ENCODE measurements at regions not wholly inside any gene's neighbourhood (a gene's known extent, or its start where the extent isn't known, plus 50 kb on each side); places are given as distances from the start of the nearest gene placed in this dataset.

DNA sequence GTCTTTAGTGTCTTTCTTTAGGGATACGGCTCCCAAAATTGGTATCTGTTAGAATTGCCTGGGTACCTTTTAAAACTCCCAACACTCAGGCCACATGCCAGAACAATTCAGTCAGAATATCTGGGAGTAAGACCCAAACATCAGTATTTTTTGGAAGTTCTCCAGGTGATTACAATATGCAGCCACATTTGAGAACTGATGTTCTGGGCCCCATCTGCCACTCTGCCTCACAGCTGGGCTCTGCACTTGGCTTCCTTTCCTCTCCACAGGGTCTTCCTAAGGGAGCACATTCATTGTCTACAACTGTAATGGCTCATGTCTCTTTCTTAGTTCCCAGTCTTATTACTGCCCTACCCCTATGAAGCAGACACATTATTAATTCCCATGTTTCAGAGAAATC lies 394.5 kb downstream of the MFSD1 start:
- Histone ChIP-seq H3K9me2 (replicated peaks; ENCODE audit: insufficient read depth, low read length) (0 out of 2 replicates have a peak, but pooled peaks cover 4% of the 10 kb centered on the region), H3K4me2 (ENCODE audit: low read depth, low read length, poor library complexity, severe bottlenecking) (no peak overlapping the region), H3K27me3 (ENCODE audit: low read length) (no peaks in the 10 kb centered on the region), H3K9me3 (ENCODE audit: insufficient read depth, low read length) (no peaks in the 10 kb centered on the region), H3K79me2 (ENCODE audit: insufficient read depth, low read length) (no peaks in the 10 kb centered on the region), H3K4me3 (ENCODE audit: insufficient read depth, low read length, poor library complexity, severe bottlenecking) (no peak overlapping the region), H3F3A (ENCODE audit: insufficient read depth) (no peaks in the 10 kb centered on the region), H4K20me1 (ENCODE audit: low read depth, low read length) (no peaks in the 10 kb centered on the region), H2AFZ (ENCODE audit: low read depth, low read length, severe bottlenecking) (no peak overlapping the region), H3K36me3 (ENCODE audit: low read length) (no peaks in the 10 kb centered on the region), H3K9ac (ENCODE audit: low read length) (no peak overlapping the region), H3K27ac (ENCODE audit: low read depth, low read length) (no peak overlapping the region)
- TF ChIP-seq EZH2phosphoT487 (conservative IDR thresholded peaks at IDR 0.05; ENCODE audit: low read length) = no peak
- TF ChIP-seq, protein P1, sequence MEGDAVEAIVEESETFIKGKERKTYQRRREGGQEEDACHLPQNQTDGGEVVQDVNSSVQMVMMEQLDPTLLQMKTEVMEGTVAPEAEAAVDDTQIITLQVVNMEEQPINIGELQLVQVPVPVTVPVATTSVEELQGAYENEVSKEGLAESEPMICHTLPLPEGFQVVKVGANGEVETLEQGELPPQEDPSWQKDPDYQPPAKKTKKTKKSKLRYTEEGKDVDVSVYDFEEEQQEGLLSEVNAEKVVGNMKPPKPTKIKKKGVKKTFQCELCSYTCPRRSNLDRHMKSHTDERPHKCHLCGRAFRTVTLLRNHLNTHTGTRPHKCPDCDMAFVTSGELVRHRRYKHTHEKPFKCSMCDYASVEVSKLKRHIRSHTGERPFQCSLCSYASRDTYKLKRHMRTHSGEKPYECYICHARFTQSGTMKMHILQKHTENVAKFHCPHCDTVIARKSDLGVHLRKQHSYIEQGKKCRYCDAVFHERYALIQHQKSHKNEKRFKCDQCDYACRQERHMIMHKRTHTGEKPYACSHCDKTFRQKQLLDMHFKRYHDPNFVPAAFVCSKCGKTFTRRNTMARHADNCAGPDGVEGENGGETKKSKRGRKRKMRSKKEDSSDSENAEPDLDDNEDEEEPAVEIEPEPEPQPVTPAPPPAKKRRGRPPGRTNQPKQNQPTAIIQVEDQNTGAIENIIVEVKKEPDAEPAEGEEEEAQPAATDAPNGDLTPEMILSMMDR (IDR thresholded peaks at IDR 0.05; ENCODE audit: insufficient read depth, low read length, poor library complexity, severe bottlenecking) = no peak

GRCh38 chr3:159200176-159200575 lies 398.3 kb downstream of the MFSD1 start:
- H3K79me2 ChIP-seq (ENCODE audit: insufficient read depth, low read length) = no peaks in the 10 kb centered on the region
- no peak overlapping the region for H3K27ac ChIP-seq (ENCODE audit: low read depth, low read length)
- no peak overlapping the region for H3K9ac ChIP-seq (ENCODE audit: low read length)
- no peaks in the 10 kb centered on the region for H4K20me1 ChIP-seq (ENCODE audit: low read depth, low read length)
- H2AFZ ChIP-seq (ENCODE audit: low read depth, low read length, severe bottlenecking) = no peak overlapping the region
- H3K9me2 ChIP-seq (replicated peaks; ENCODE audit: insufficient read depth, low read length) = 0 out of 2 replicates have a peak, but pooled peaks cover 3% of the 10 kb centered on the region
- H3K9me3 ChIP-seq (ENCODE audit: insufficient read depth, low read length) = no peaks in the 10 kb centered on the region
- no peak overlapping the region for H3K4me3 ChIP-seq (ENCODE audit: insufficient read depth, low read length, poor library complexity, severe bottlenecking)
- no peaks in the 10 kb centered on the region for H3F3A ChIP-seq (ENCODE audit: insufficient read depth)
- H3K4me2 ChIP-seq (ENCODE audit: low read depth, low read length, poor library complexity, severe bottlenecking) = no peak overlapping the region
- H3K36me3 ChIP-seq (ENCODE audit: low read length) = no peaks in the 10 kb centered on the region
- no peaks in the 10 kb centered on the region for H3K27me3 ChIP-seq (ENCODE audit: low read length)
- no peak for TF ChIP-seq EZH2phosphoT487 (conservative IDR thresholded peaks at IDR 0.05; ENCODE audit: low read length)

DNA sequence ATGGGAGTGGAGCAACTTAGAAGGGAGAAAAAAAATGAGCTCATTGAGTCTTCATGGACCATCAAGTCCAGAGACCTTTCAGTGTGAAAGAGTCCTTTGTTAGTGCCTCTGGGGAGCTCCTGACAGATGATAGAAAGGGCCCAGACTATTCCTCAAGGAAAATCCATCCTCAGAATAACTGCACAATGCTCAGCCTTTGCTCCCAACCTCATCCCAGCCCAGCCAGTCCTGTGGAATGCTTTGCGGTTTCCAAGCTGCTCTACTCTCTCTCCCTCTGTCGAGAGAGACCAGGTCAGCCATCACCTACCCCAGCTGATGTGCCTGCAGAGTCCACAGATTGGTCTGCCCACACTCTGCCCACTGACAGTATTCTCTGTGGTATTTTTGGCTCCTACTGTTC lies 406.2 kb downstream of the MFSD1 start:
- no peaks in the 10 kb centered on the region for H3K36me3 ChIP-seq (ENCODE audit: low read length)
- H3K27me3 ChIP-seq (ENCODE audit: low read length) = no peaks in the 10 kb centered on the region
- no peak overlapping the region for H3K9ac ChIP-seq (ENCODE audit: low read length)
- no peak overlapping the region for H3K4me2 ChIP-seq (ENCODE audit: low read depth, low read length, poor library complexity, severe bottlenecking)
- no peaks in the 10 kb centered on the region for H4K20me1 ChIP-seq (ENCODE audit: low read depth, low read length)
- no peaks in the 10 kb centered on the region for H3K79me2 ChIP-seq (ENCODE audit: insufficient read depth, low read length)
- H3K9me2 ChIP-seq (replicated peaks; ENCODE audit: insufficient read depth, low read length) = no peaks in the 10 kb centered on the region
- TF ChIP-seq, protein P1 (IDR thresholded peaks at IDR 0.05; ENCODE audit: insufficient read depth, low read length, poor library complexity, severe bottlenecking) = no peak
- TF ChIP-seq EZH2phosphoT487 (conservative IDR thresholded peaks at IDR 0.05; ENCODE audit: low read length) = no peak
- no peak overlapping the region for H2AFZ ChIP-seq (ENCODE audit: low read depth, low read length, severe bottlenecking)
- no peaks in the 10 kb centered on the region for H3F3A ChIP-seq (ENCODE audit: insufficient read depth)
- H3K9me3 ChIP-seq (ENCODE audit: insufficient read depth, low read length) = no peaks in the 10 kb centered on the region
- no peak overlapping the region for H3K4me3 ChIP-seq (ENCODE audit: insufficient read depth, low read length, poor library complexity, severe bottlenecking)
- no peak overlapping the region for H3K27ac ChIP-seq (ENCODE audit: low read depth, low read length)

DNA sequence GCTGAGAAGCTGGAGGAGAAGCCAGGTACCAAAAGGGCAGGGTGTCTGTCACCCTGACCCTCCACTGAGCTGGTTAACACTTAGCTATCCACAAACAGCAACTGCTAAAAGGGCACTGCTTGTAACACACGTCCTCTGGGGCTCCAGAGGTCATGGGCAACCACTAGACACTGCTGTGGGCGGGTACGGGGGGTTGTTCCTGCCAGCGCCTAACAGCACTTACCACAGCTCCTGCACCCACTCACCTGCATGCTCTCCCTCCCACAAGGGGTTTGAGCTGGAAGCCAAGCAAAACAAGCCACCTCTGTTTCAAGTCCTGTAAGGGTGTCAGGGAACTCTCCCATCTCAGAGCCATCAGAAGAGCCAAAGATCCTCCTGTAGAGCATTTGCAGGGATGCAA lies 407.6 kb downstream of the MFSD1 start:
- Histone ChIP-seq H3F3A (ENCODE audit: insufficient read depth) (no peaks in the 10 kb centered on the region), H3K79me2 (ENCODE audit: insufficient read depth, low read length) (no peaks in the 10 kb centered on the region), H3K9ac (ENCODE audit: low read length) (no peak overlapping the region), H3K36me3 (ENCODE audit: low read length) (no peaks in the 10 kb centered on the region), H3K27ac (ENCODE audit: low read depth, low read length) (no peak overlapping the region), H2AFZ (ENCODE audit: low read depth, low read length, severe bottlenecking) (no peak overlapping the region), H4K20me1 (ENCODE audit: low read depth, low read length) (no peaks in the 10 kb centered on the region), H3K27me3 (ENCODE audit: low read length) (no peaks in the 10 kb centered on the region), H3K4me2 (ENCODE audit: low read depth, low read length, poor library complexity, severe bottlenecking) (no peak overlapping the region), H3K9me3 (ENCODE audit: insufficient read depth, low read length) (no peaks in the 10 kb centered on the region), H3K4me3 (ENCODE audit: insufficient read depth, low read length, poor library complexity, severe bottlenecking) (no peak overlapping the region), H3K9me2 (replicated peaks; ENCODE audit: insufficient read depth, low read length) (no peaks in the 10 kb centered on the region)
- TF ChIP-seq EZH2phosphoT487 (conservative IDR thresholded peaks at IDR 0.05; ENCODE audit: low read length) = no peak
- TF ChIP-seq, protein P1 (IDR thresholded peaks at IDR 0.05; ENCODE audit: insufficient read depth, low read length, poor library complexity, severe bottlenecking) = no peak

Data from SU-DHL-6 (cell line).